MM.1S (cell line): ENCODE measurements at regions not wholly inside any gene's neighbourhood (a gene's known extent, or its start where the extent isn't known, plus 50 kb on each side); places are given as distances from the start of the nearest gene placed in this dataset.

Source experiments
- EZH2 ChIP-seq: fragments of 300-600 bp; sonication (generic); optimal IDR thresholded peaks from 2 replicates; pipeline ENCODE3; 2017; ENCODE audit warnings: low read depth, mild to moderate bottlenecking, antibody characterized with exemption, low read length, mixed read lengths
- TF ChIP-seq, protein P1 (sequence below): fragments of 300-600 bp; sonication (generic); IDR thresholded peaks from 2 replicates; pipeline ENCODE4 v1.5.1; 2016; ENCODE audit warnings: antibody characterized with exemption, low read length, mixed read lengths

GRCh38 chrX:14274691-14275090 lies 245.0 kb upstream of the GEMIN8 start:
- TF ChIP-seq, protein P1, sequence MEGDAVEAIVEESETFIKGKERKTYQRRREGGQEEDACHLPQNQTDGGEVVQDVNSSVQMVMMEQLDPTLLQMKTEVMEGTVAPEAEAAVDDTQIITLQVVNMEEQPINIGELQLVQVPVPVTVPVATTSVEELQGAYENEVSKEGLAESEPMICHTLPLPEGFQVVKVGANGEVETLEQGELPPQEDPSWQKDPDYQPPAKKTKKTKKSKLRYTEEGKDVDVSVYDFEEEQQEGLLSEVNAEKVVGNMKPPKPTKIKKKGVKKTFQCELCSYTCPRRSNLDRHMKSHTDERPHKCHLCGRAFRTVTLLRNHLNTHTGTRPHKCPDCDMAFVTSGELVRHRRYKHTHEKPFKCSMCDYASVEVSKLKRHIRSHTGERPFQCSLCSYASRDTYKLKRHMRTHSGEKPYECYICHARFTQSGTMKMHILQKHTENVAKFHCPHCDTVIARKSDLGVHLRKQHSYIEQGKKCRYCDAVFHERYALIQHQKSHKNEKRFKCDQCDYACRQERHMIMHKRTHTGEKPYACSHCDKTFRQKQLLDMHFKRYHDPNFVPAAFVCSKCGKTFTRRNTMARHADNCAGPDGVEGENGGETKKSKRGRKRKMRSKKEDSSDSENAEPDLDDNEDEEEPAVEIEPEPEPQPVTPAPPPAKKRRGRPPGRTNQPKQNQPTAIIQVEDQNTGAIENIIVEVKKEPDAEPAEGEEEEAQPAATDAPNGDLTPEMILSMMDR: no peak
- no peak for TF ChIP-seq EZH2
